MCF 10A (cell line): ENCODE measurements at regions not wholly inside any gene's neighbourhood (a gene's known extent, or its start where the extent isn't known, plus 50 kb on each side); places are given as distances from the start of the nearest gene placed in this dataset.

ENCODE experiments used
- BruUV-seq: library from RNA; stranded (reverse); fragments of 400-500 nt; replicated peaks from 2 replicates; lab custom pipeline; 2021; lab: Mats Ljungman, UMichigan
- CTCF ChIA-PET: fragments of 300-600 bp; sonication (Branson Sonifier 250); formaldehyde crosslinking; extraction: SDS; loops from one replicate; lab custom pipeline; 2021; ENCODE audit warnings: antibody characterized with exemption, inconsistent platforms; lab: Yijun Ruan, JAX
- POLR2A ChIA-PET: fragments of 300-600, 350-650 bp; sonication (Branson Sonifier 250); formaldehyde crosslinking; extraction: SDS; loops from one replicate; lab custom pipeline; 2020; ENCODE audit warnings: antibody characterized with exemption, inconsistent platforms; lab: Yijun Ruan, JAX
- DNase-seq: peaks from one replicate; pipeline ENCODE4 v3.0.0-alpha.2; 2018; ENCODE audit not compliant: unreplicated experiment
- H3K27ac Mint-ChIP-seq: one replicate; pipeline ENCODE4 v1.8.0; 2022; ENCODE audit warnings: mild to moderate bottlenecking, low read depth, mixed read lengths; ENCODE audit not compliant: unreplicated experiment
- H3K27me3 Mint-ChIP-seq: one replicate; pipeline ENCODE4 v1.8.0; 2022; ENCODE audit warnings: mixed read lengths; ENCODE audit not compliant: insufficient read depth, unreplicated experiment
- H3K36me3 Mint-ChIP-seq: one replicate; pipeline ENCODE4 v1.8.0; 2022; ENCODE audit warnings: mild to moderate bottlenecking, moderate library complexity, mixed read lengths; ENCODE audit not compliant: insufficient read depth, unreplicated experiment
- H3K4me1 Mint-ChIP-seq: one replicate; pipeline ENCODE4 v1.8.0; 2022; ENCODE audit warnings: mixed read lengths; ENCODE audit not compliant: insufficient read depth, unreplicated experiment
- H3K4me3 Mint-ChIP-seq: one replicate; pipeline ENCODE4 v1.8.0; 2022; ENCODE audit warnings: mild to moderate bottlenecking, moderate library complexity, mixed read lengths; ENCODE audit not compliant: unreplicated experiment
- H3K9me3 Mint-ChIP-seq: one replicate; pipeline ENCODE4 v1.8.0; 2022; ENCODE audit warnings: mixed read lengths; ENCODE audit not compliant: unreplicated experiment
- intact Hi-C: fragments of 100-400 bp; cut with micrococcal nuclease; formaldehyde crosslinking; loops from 2 replicates; pipeline ENCODE4 v1.14.1; 2022
- TF ChIP-seq, protein P1 (sequence below): fragments of 200-600 bp; IDR thresholded peaks from one replicate; pipeline ENCODE4 v1.8.0; 2022; ENCODE audit warnings: antibody characterized with exemption, mild to moderate bottlenecking; ENCODE audit not compliant: unreplicated experiment

DNA sequence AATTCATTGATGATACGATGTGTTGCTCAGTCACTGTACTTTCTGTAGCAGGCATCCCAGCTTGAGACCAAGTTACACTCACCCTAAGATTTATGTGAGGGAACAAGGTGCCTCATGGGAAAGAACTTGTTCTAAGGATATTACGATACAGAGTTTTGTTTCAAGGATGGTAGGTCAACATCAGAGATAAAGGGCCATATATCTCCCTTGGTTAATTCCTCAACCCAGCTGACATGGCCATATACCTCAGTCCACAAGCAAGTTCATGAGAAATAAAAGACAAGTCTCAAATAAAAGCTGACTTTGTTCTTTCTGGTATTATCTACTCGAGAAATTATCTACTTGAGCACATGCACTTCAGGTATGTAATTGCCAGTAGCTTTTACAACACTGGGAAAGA lies 1535.9 kb upstream of the IGFBP7 start:
- CTCF ChIA-PET: no interaction called here
- BruUV-seq: no TSS peak
- H3K4me1 Mint-ChIP-seq: no peaks in the 10 kb centered on the region

DNA sequence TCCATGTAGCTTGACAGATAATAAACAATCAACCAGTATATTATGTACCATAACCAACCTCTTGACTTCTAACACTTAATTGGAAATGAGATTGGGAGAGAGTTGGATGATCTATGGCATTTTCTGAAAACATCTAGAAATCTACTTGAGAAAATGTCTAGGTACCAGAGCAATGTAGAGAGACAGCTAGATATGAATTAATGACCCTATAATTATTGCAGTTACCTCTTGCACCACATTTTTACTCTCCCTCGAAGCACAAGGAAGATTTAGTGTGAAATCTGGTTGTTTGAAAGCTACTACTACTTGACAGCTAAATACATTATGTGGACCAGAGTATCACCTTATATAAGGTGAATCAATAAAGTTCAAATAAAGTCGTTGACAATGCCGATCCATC lies 1534.4 kb upstream of the IGFBP7 start:
- Mint-ChIP-seq H3K27ac (no peak overlapping the region), H3K36me3 (no peaks in the 10 kb centered on the region), H3K4me1 (no peaks in the 10 kb centered on the region), H3K4me3 (no peak overlapping the region), H3K9me3 (peaks cover 11% of the 10 kb centered on the region), H3K27me3 (no peaks in the 10 kb centered on the region)
- TF ChIP-seq, protein P1, sequence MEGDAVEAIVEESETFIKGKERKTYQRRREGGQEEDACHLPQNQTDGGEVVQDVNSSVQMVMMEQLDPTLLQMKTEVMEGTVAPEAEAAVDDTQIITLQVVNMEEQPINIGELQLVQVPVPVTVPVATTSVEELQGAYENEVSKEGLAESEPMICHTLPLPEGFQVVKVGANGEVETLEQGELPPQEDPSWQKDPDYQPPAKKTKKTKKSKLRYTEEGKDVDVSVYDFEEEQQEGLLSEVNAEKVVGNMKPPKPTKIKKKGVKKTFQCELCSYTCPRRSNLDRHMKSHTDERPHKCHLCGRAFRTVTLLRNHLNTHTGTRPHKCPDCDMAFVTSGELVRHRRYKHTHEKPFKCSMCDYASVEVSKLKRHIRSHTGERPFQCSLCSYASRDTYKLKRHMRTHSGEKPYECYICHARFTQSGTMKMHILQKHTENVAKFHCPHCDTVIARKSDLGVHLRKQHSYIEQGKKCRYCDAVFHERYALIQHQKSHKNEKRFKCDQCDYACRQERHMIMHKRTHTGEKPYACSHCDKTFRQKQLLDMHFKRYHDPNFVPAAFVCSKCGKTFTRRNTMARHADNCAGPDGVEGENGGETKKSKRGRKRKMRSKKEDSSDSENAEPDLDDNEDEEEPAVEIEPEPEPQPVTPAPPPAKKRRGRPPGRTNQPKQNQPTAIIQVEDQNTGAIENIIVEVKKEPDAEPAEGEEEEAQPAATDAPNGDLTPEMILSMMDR: no peak
- BruUV-seq: no TSS peak
- CTCF ChIA-PET: interaction anchor here (1.2 kb wide), 1 partner anchor 10 kb away, joined by 3 read pairs; no protein-coding TSS in a partner anchor
- no peak for DNase-seq
- intact Hi-C loops: no loop called here
- POLR2A ChIA-PET: no interaction called here

More for the DNA sequence above, 1535.9 kb upstream of the IGFBP7 start:
- intact Hi-C loops: no loop called here
- Mint-ChIP-seq H3K27ac (no peak overlapping the region), H3K4me3 (no peak overlapping the region), H3K27me3 (no peaks in the 10 kb centered on the region), H3K9me3 (peaks cover 4% of the 10 kb centered on the region), H3K36me3 (no peaks in the 10 kb centered on the region)
- POLR2A ChIA-PET: interaction anchor here (1.3 kb wide), 1 partner anchor 10 kb away, joined by 3 read pairs; no protein-coding TSS in a partner anchor
- TF ChIP-seq, protein P1: no peak
- no peak for DNase-seq

DNA sequence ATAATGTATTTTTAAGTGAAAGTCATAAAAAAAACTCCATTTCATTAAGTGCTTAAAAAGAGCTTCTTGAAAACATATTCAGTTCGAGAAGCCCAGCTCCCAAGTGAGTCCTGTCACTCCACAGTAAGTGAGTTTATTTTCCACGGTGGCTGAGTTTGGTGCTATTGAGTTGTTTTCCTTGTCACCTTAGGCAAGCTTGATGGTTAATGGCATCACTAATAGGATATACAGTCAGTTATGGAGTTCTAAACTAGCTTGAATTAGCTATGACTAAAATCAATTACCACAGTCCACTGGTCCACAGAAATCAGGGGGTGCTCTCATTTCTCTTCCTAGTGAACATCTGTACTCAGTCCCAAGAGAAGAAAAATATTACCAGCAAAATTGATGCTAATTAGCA lies 1526.2 kb upstream of the IGFBP7 start:
- Mint-ChIP-seq H3K9me3 (peaks cover 7% of the 10 kb centered on the region), H3K27ac (no peak overlapping the region), H3K4me3 (no peak overlapping the region), H3K4me1 (peaks cover 6% of the 10 kb centered on the region), H3K36me3 (no peaks in the 10 kb centered on the region), H3K27me3 (no peaks in the 10 kb centered on the region)
- no TSS peak for BruUV-seq
- no peak for DNase-seq
- POLR2A ChIA-PET: interaction anchor here (1.3 kb wide), 1 partner anchor 10 kb away, joined by 3 read pairs; no protein-coding TSS in a partner anchor
- TF ChIP-seq, protein P1: no peak
- intact Hi-C loops: no loop called here
- CTCF ChIA-PET: interaction anchor here (0.6 to 0.7 kb wide), 2 partner anchors 562 to 1472 kb away, joined by 3 read pairs; no protein-coding TSS in a partner anchor

DNA sequence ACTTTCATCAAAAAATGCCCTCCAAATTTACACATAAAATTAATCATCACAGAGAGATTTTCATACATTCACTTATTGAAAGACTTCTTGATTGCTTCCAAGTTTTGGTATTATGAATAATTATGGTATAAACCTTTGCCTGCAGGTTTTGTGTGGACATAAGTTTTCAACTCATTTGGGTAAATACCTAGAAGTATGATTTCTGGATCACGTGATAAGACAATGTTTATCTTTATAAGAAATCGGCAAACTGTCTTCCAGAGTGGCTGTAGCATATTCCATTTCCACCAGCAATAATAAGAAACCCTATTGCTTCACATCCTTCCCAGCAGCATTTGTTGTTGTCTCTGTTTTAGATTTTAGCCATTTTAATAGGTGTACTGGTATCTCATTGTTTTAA lies 1507.0 kb upstream of the IGFBP7 start:
- intact Hi-C loops: no loop called here
- ChIA-PET CTCF (no interaction called here), POLR2A (no interaction called here)
- Mint-ChIP-seq H3K9me3 (peaks cover 7% of the 10 kb centered on the region), H3K4me3 (no peak overlapping the region), H3K36me3 (no peaks in the 10 kb centered on the region), H3K4me1 (no peaks in the 10 kb centered on the region), H3K27me3 (no peaks in the 10 kb centered on the region), H3K27ac (no peak overlapping the region)
- TF ChIP-seq, protein P1: no peak
- BruUV-seq: no TSS peak
- DNase-seq: no peak
